HG03159 (cell line): ENCODE measurements at regions not wholly inside any gene's neighbourhood (a gene's known extent, or its start where the extent isn't known, plus 50 kb on each side); places are given as distances from the start of the nearest gene placed in this dataset.
"Not testable (repeated sequence)": the region's sequence is repeated elsewhere in the genome, so short reads cannot be mapped to it uniquely, and the experiment has no call there.

Experiments
- ATAC-seq: cut with Tn5 transposase; IDR thresholded peaks from one replicate; pipeline ENCODE4 v1.9.1; 2021; ENCODE audit warnings: mild to moderate bottlenecking, moderate library complexity; ENCODE audit not compliant: unreplicated experiment

GRCh38 chr2:56940054-56940453 is 756.3 kb downstream of the CCDC85A start:
- no peak for ATAC-seq

- no peak for ATAC-seq
These were observed 769.1 kb downstream of the CCDC85A start for GRCh38 chr2:56952871-56953270.

DNA sequence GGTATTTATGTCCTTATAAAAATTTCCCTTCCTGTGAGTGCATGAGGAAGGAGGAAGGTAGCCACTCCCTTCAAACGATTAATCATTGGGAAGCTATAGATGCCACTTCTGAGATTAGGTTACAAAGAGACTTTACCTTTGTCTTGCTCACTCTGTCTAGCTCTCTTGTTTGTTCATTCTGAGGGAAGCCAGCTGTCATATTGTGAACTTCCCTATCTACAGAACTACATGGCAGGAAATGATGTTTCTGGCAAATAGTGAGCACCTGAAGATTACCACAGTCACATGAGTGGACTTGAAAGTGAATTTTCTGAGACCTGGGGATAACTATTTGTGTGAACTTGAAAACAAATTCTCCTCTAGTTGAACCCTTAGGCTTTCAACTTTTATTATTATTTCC is 776.8 kb downstream of the CCDC85A start:
- no peak for ATAC-seq

DNA sequence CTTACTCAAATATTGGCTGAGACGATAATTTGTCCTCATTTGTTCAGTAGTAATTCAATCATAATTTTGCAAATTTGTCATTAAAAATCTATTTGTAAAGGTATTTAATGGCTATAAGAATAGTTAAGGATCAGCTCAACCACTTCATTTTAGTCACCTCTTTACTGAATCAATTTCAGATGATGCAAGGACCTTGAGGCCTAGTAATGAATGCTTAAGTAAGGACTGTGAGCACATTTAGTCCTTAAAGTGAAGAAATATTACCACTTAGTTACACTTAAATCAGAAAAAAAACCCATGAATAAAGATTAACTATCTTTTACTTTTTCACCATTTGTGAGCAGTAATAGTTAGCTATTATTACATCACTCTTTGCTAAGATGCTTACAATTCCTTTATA is 778.9 kb downstream of the CCDC85A start:
- no peak for ATAC-seq

GRCh38 chr2:56969513-56969912 is 785.7 kb downstream of the CCDC85A start:
- ATAC-seq, result no peak

- ATAC-seq, result no peak
These were observed 787.7 kb downstream of the CCDC85A start for GRCh38 chr2:56971383-56971974.

- no peak for ATAC-seq
These were observed 797.8 kb downstream of the CCDC85A start for GRCh38 chr2:56981554-56981953.

GRCh38 chr2:56985609-56986008 is 801.8 kb downstream of the CCDC85A start:
- no peak for ATAC-seq

DNA sequence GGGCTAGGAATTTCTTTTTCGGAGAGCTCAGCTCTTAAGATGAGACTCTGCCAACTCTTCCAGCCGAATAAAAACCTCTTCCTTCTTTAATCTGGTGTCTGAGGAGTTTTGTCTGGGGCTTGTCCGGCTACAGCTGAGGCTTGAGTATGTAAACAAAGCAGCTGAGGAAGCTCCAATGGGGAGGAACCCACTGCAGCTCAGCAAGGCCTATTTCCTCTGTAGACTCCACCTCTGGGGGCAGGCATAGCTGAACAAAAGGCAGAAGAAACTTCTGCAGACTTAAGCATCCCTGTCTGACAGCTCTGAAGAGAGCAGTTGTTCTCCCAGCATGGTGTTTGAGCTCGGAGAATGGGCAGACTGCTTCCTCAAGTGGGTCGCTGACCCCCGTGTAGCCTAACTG is 838.7 kb downstream of the CCDC85A start:
- no peak for ATAC-seq

DNA sequence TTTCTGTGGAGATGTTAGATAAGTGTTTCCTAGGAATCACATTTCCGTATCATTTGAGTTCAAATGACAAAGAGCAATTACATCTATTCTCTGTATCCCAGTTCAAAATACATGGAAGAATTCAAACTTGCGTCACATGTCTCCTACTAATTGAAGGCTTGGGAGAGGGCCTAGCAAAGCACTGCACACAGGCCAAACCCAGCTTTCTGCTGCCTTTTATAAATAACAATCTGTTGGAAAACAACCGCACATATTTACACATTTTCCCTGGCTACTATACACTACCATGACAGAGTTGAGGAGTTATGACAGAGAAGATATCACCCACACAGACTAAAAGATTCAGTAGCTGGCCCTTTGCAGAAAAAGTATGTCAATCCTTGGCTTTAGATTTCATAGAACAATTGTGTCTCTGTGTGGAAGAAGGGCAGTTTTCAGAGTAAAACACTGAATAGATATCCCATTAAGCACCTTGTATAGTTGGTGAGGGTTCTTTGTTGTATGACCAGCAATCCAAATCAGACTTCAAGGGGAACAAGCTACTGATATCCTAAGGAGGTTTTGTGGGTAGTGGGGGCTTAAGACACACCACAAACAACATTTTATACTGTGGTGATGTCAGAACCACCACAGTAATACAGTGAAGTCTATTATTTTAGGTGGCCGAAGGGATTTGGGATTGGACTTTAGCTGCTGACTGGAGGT is 861.3 kb downstream of the CCDC85A start:
- no peak for ATAC-seq

DNA sequence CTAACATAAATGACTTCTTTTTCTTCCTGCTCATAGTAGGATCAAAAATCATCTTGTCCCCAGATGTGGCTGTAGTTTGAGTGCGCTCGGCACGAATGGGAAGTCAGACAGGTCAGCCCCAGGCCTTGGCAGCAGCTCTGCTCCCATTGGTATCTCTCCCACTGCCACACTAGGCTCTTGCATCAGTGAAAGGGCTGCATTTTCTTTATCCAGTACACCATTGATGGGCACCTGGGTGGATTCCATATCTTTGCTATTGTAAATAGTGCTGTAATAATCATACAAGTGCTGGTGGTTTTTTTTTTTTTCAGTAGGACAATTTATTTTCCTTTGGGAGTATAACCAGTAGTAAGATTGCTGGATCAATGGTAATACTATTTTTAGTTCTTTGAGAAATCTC is 865.5 kb downstream of the CCDC85A start:
- no peak for ATAC-seq

GRCh38 chr2:57050007-57050406 is 866.2 kb downstream of the CCDC85A start:
- ATAC-seq, result no peak

DNA sequence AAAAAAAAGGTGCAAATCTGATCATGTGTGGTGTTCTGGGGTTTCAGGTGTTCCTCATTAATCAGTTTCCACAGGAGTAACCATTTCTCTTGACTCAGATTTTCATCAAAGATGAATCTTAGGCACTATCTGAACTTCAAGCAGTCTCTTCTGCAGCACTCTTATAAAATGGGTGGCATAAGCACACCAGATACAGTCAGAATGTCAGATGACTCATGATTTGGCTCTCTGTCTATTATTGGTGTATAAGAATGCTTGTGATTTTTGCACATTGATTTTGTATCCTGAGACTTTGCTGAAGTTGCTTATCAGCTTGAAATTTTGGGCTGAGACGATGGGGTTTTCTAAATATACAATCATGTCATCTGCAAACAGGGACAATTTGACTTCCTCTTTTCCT is 882.5 kb downstream of the CCDC85A start:
- not testable (repeated sequence) for ATAC-seq

GRCh38 chr2:57075226-57075625 is 891.4 kb downstream of the CCDC85A start:
- ATAC-seq, result no peak

DNA sequence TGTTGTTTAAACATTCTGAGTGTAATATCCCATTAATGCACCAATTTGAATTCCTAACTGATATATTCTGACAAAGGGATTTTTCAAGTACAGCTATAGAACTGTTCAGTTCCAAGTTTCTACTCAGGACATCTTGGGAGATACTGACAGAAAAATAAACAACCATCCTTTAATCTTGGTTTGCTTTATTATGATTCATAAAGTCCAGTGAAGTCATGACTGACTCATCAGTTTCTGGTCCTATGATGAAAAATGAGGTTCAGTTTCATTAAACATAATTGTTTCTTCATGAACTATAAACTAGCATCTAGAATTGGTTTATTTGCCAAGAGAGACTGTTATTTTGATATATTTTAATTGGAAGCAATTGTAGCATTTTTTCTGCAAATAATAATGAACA is 896.2 kb downstream of the CCDC85A start:
- ATAC-seq, result no peak

GRCh38 chr2:57084697-57085281 is 901.0 kb downstream of the CCDC85A start:
- no peak for ATAC-seq

DNA sequence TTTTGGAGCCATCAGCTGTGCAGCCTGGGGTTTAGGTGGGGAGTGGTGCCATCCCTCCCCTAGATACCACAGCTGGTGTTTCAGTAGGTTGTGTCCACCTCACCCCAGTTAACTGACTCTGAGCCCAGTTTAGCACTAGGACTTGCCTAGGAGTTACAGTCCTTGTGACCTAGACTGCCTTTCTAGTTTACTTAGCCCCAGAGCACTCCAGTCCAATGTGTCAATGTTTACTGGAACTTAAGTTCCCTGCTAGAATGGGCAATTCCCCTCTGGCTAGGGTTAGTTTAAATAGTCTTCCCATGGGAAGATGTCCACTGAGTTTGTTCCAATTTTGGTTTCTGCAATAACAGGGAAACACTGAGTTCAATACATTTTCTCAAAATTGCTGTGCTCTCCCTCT is 909.2 kb downstream of the CCDC85A start:
- ATAC-seq, result no peak

DNA sequence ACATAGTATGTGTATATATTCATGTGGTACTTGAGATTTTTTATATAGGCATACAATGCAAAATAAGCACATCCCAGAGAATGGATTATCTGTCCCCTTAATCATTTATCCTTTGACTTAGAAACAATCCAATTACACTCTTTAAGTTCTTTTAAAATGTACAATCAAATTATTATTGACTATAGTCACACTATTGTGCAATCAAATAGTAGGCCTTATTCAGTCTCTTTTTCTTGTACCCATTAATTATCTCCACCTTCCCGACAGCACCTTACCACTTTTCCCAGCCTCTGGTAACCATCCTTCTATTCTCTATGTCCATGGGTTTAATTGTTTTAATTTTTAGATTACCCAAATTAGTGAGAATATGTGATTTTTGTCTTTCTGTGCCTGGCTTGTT is 914.1 kb downstream of the CCDC85A start:
- no peak for ATAC-seq

DNA sequence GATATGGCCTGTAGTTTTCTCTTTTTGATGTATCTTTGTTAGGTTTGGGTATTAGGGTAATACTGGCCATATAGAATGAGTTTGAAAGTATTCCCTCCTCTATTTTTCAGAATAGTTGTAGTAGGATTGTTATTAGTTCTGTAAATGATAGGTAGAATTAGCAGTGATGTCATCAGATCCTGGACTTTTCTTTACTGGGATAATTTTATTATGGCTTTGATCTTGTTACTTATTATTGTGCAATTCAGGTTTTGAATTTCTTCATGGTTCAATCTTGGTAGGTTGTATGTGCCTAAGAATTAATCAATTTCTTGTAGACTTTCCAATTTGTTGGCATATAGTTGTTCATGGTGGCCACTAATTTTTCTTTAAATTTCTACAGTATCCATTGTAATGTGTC is 916.6 kb downstream of the CCDC85A start:
- no peak for ATAC-seq

DNA sequence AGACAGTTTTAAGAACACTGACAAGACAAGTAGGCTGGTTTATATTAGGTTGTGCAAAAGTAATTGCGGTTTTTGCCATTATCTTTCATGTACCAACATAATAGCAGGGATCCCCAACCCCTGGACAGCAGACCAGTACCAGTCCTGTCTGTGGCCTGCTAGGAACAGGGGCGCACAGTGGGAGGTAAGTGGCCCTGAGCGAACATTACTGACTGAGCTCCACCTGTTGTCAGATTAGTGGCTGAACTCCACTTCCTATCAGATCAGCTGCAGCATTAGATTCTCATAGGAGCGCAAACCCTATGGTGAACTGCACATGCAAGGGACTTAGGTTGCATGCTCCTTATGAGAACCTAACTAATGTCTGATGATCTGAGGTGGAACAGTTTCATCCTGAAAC is 921.9 kb downstream of the CCDC85A start:
- ATAC-seq, result no peak

DNA sequence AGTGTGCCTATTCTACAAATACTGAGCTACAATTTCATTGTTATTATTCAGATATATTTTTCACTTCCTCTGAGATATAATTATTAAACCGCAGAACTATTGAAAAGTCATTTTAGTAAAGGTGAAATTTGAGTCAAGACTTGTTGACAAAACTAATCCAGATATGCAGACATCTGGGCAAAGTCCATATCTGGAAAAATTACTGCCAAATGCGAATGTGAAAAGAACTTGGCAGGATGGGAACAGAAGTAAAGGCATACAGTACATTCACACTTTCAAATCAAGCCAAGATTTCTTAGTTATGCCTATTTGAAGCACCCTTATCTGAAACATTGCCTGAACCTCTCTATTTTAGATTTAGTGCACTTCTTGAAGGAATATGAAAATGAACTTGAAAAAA is 923.6 kb downstream of the CCDC85A start:
- no peak for ATAC-seq

DNA sequence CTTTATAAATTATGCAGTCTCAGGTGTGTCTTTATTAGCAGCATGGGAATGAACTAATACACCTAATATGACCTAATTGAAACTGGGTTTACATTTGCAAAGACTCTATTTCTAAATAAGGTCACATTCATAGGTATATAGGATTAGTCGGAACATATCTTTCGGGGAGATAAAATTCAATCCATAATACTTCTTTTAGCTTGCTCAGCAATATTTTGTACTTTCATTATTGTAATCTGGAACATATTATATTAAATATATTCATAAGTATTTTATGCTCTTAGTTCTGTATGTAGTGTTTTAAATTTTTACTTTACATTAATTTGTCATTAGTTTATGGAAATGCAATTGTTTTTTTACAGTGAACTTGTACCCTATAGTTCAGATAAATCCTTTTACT is 927.7 kb downstream of the CCDC85A start:
- ATAC-seq, result no peak

DNA sequence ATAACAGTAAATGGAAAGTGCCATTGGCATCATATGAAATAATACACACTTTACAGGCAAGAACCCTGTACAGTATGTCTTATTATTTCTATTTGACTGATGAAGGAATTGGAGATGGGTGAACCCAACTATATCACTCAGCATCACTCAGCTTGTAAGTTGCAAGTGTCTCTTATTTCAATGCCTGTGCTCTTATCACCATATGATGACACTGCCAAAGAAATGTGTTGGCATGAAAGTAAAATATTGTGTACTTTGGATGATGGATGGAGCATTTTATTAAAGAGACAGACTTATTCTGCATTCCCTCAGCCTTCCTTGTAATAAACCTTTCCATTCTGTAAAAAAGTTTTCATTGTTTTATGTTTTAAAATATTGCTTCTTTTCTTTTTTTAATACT is 927.5 kb upstream of the VRK2 start:
- no peak for ATAC-seq
